CD14-positive monocyte (primary cell): ENCODE measurements at regions not wholly inside any gene's neighbourhood (a gene's known extent, or its start where the extent isn't known, plus 50 kb on each side); places are given as distances from the start of the nearest gene placed in this dataset.

ENCODE experiments used
- DNase-seq, 3 donors: peaks; one replicate each; pipeline ENCODE4 v3.0.0-alpha.2; 2011 to 2022
- H2AFZ ChIP-seq: 2 replicates; pipeline ENCODE4 v1.6.0; 2012; ENCODE audit warnings: mild to moderate bottlenecking, low read depth, low read length, inconsistent platforms; ENCODE audit not compliant: insufficient read depth, poor library complexity, severe bottlenecking
- H3K27ac ChIP-seq, 2 donors: 1 replicate in 1 of 2; 2 replicates in 1 of 2; pipeline ENCODE4 v1.5.1; 2012 to 2013; ENCODE audit warnings: low read length in 2 of 2, control low read depth in 1 of 2, inconsistent platforms in 1 of 2, low read depth in 1 of 2, mild to moderate bottlenecking in 1 of 2
- H3K27me3 ChIP-seq, 2 donors: one replicate each; pipeline versions ENCODE4 v1.6.0 to v1.6.1; 2011 to 2013; ENCODE audit warnings: low read length in 2 of 2; ENCODE audit not compliant: control insufficient read depth in 2 of 2, insufficient read depth in 2 of 2
- H3K36me3 ChIP-seq, 2 donors: replicated peaks in 1 of 2; 1 replicate in 1 of 2; 2 replicates in 1 of 2; pipeline versions ENCODE4 v1.5.1 to v1.6.1; 2012 to 2013; ENCODE audit warnings: low read length in 2 of 2, control low read depth in 1 of 2, inconsistent platforms in 1 of 2, mild to moderate bottlenecking in 1 of 2; ENCODE audit not compliant: insufficient read depth in 2 of 2, control insufficient read depth in 1 of 2
- H3K4me1 ChIP-seq, 2 donors: 1 replicate in 1 of 2; 2 replicates in 1 of 2; pipeline versions ENCODE4 v1.5.1 to v1.6.1; 2012 to 2013; ENCODE audit warnings: low read length in 2 of 2, control low read depth in 1 of 2, inconsistent platforms in 1 of 2, mild to moderate bottlenecking in 1 of 2, moderate library complexity in 1 of 2; ENCODE audit not compliant: insufficient read depth in 2 of 2, control insufficient read depth in 1 of 2
- H3K4me2 ChIP-seq: replicated peaks from 2 replicates; pipeline ENCODE3; 2012; ENCODE audit warnings: low read length, moderate library complexity, mild to moderate bottlenecking; ENCODE audit not compliant: poor library complexity, severe bottlenecking; ENCODE audit errors: extremely low read depth
- H3K4me3 ChIP-seq, 3 experiments: fragments of 200-600 bp in 1 of 3; sonication (generic) in 1 of 3; replicated peaks in 1 of 3; 1 replicate in 2 of 3; 2 replicates in 1 of 3; pipeline ENCODE4 v1.5.1; 2011 to 2013; ENCODE audit warnings: low read length in 3 of 3, mild to moderate bottlenecking in 3 of 3, control low read depth in 2 of 3, low read depth in 2 of 3, inconsistent platforms in 1 of 3, moderate library complexity in 1 of 3
- H3K79me2 ChIP-seq: 2 replicates; pipeline ENCODE4 v1.6.0; 2012; ENCODE audit warnings: mild to moderate bottlenecking, control low read depth, inconsistent platforms, low read length, moderate library complexity; ENCODE audit not compliant: insufficient read depth
- H3K9ac ChIP-seq: 2 replicates; pipeline ENCODE4 v1.6.0; 2017; ENCODE audit warnings: low read length, mild to moderate bottlenecking; ENCODE audit not compliant: insufficient read depth, poor library complexity, severe bottlenecking
- H3K9me3 ChIP-seq, 2 donors: replicated peaks in 1 of 2; 1 replicate in 1 of 2; 2 replicates in 1 of 2; pipeline versions ENCODE4 v1.5.1 to v1.6.1; 2012 to 2013; ENCODE audit warnings: low read length in 2 of 2, control low read depth in 1 of 2; ENCODE audit not compliant: control insufficient read depth in 1 of 2, insufficient read depth in 1 of 2
- H4K20me1 ChIP-seq: 2 replicates; pipeline ENCODE4 v1.6.0; 2012; ENCODE audit warnings: mild to moderate bottlenecking, low read length, control low read depth, moderate library complexity; ENCODE audit not compliant: insufficient read depth
- H3K27ac Mint-ChIP-seq, 7 donors: one replicate each; pipeline ENCODE4 v1.8.0; 2020; ENCODE audit warnings: mild to moderate bottlenecking in 7 of 7, mixed read lengths in 7 of 7, moderate library complexity in 6 of 7, inconsistent platforms in 2 of 7
- H3K27me3 Mint-ChIP-seq, 3 donors: one replicate each; pipeline ENCODE4 v1.8.0; 2021 to 2022; ENCODE audit warnings: low read depth in 3 of 3, mild to moderate bottlenecking in 3 of 3, mixed read lengths in 3 of 3, moderate library complexity in 3 of 3, inconsistent platforms in 1 of 3
- H3K36me3 Mint-ChIP-seq, 2 donors: one replicate each; pipeline ENCODE4 v1.8.0; 2020; ENCODE audit warnings: mixed read lengths in 2 of 2, inconsistent platforms in 1 of 2, mild to moderate bottlenecking in 1 of 2
- H3K4me1 Mint-ChIP-seq: one replicate; pipeline ENCODE4 v1.8.0; 2020; ENCODE audit warnings: mild to moderate bottlenecking, mixed read lengths
- H3K4me3 Mint-ChIP-seq, 2 donors: one replicate each; pipeline ENCODE4 v1.8.0; 2020; ENCODE audit warnings: mild to moderate bottlenecking in 2 of 2, mixed read lengths in 2 of 2, moderate library complexity in 1 of 2
- H3K9me3 Mint-ChIP-seq, 7 donors: one replicate each; pipeline ENCODE4 v1.8.0; 2020 to 2022; ENCODE audit warnings: mixed read lengths in 7 of 7, mild to moderate bottlenecking in 6 of 7, moderate library complexity in 6 of 7, inconsistent platforms in 2 of 7
- WGBS: methylation state at CpG from one replicate; pipeline ENCODE4 v1.1.5; 2013; ENCODE audit warnings: missing lambda C conversion rate; ENCODE audit not compliant: insufficient coverage; 5-methylcytosine and 5-hydroxymethylcytosine counted together
- intact Hi-C, 2 donors: fragments of 100-400 bp; cut with micrococcal nuclease; formaldehyde crosslinking; loops; one replicate each; pipeline versions ENCODE4 v1.15.0 to v1.15.1; 2023
- TF ChIP-seq, protein P1 (sequence below): fragments of 200-600 bp; IDR thresholded peaks from one replicate; pipeline ENCODE4 v1.8.0; 2022; ENCODE audit warnings: antibody characterized with exemption, mild to moderate bottlenecking

GRCh38 chr10:90642136-90642535 is 215.7 kb downstream of the HTR7 start:
- no peaks in the 10 kb centered on the region for H3K4me1 ChIP-seq
- Mint-ChIP-seq H3K4me3 (no peak overlapping the region), H3K9me3 (peaks cover 0 to 12% (median 4%) of the 10 kb centered on the region in 7 donors), H3K27ac (no peak overlapping the region), H3K36me3 (no peaks in the 10 kb centered on the region), H3K4me1 (no peaks in the 10 kb centered on the region), H3K27me3 (peaks cover 0 to 2% (median 0%) of the 10 kb centered on the region in 3 donors)
- no peak for DNase-seq
- WGBS: no CpG with 5 or more reads among the region's 3 CpGs
- no peaks in the 10 kb centered on the region for H4K20me1 ChIP-seq
- H3K36me3 ChIP-seq: no peaks in the 10 kb centered on the region
- TF ChIP-seq, protein P1, sequence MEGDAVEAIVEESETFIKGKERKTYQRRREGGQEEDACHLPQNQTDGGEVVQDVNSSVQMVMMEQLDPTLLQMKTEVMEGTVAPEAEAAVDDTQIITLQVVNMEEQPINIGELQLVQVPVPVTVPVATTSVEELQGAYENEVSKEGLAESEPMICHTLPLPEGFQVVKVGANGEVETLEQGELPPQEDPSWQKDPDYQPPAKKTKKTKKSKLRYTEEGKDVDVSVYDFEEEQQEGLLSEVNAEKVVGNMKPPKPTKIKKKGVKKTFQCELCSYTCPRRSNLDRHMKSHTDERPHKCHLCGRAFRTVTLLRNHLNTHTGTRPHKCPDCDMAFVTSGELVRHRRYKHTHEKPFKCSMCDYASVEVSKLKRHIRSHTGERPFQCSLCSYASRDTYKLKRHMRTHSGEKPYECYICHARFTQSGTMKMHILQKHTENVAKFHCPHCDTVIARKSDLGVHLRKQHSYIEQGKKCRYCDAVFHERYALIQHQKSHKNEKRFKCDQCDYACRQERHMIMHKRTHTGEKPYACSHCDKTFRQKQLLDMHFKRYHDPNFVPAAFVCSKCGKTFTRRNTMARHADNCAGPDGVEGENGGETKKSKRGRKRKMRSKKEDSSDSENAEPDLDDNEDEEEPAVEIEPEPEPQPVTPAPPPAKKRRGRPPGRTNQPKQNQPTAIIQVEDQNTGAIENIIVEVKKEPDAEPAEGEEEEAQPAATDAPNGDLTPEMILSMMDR: no peak
- no peak overlapping the region for H3K4me2 ChIP-seq
- H3K4me3 ChIP-seq: no peak overlapping the region
- H3K9ac ChIP-seq: no peak overlapping the region
- no peak overlapping the region for H3K27ac ChIP-seq
- intact Hi-C loops: no loop called here
- no peaks in the 10 kb centered on the region for H3K27me3 ChIP-seq
- H2AFZ ChIP-seq: no peak overlapping the region
- no peaks in the 10 kb centered on the region for H3K9me3 ChIP-seq
- no peaks in the 10 kb centered on the region for H3K79me2 ChIP-seq

GRCh38 chr10:90642650-90643049 is 215.2 kb downstream of the HTR7 start:
- H3K27me3 Mint-ChIP-seq: peaks cover 0 to 2% (median 0%) of the 10 kb centered on the region in 3 donors
- Histone ChIP-seq H3K9me3 (no peaks in the 10 kb centered on the region), H3K4me2 (no peak overlapping the region), H3K4me3 (no peak overlapping the region), H3K27me3 (no peaks in the 10 kb centered on the region), H3K9ac (no peak overlapping the region), H3K79me2 (no peaks in the 10 kb centered on the region), H2AFZ (no peak overlapping the region), H4K20me1 (no peaks in the 10 kb centered on the region), H3K27ac (no peak overlapping the region), H3K36me3 (no peaks in the 10 kb centered on the region), H3K4me1 (no peaks in the 10 kb centered on the region)
- peaks cover 0 to 14% (median 4%) of the 10 kb centered on the region in 7 donors for H3K9me3 Mint-ChIP-seq
- no peaks in the 10 kb centered on the region for H3K36me3 Mint-ChIP-seq
- DNase-seq: no peak
- no peak overlapping the region for H3K27ac Mint-ChIP-seq
- WGBS: 86% methylated on average over 1 of the region's 4 CpGs
- H3K4me3 Mint-ChIP-seq: no peak overlapping the region
- H3K4me1 Mint-ChIP-seq: no peaks in the 10 kb centered on the region
- intact Hi-C loops: no loop called here
- TF ChIP-seq, protein P1: no peak
